IPS DF 6.9 (cell line): ENCODE measurements at regions not wholly inside any gene's neighbourhood (a gene's known extent, or its start where the extent isn't known, plus 50 kb on each side); places are given as distances from the start of the nearest gene placed in this dataset.
"Not testable (repeated sequence)": the region's sequence is repeated elsewhere in the genome, so short reads cannot be mapped to it uniquely, and the experiment has no call there.

Experiments
- DNase-seq: peaks from one replicate; pipeline ENCODE4 v3.0.0-alpha.2; 2013; ENCODE audit warnings: low read depth, low spot score
- H3K27ac ChIP-seq: one replicate; pipeline ENCODE4 v1.5.1; 2013; ENCODE audit warnings: low read length, control low read depth
- H3K27me3 ChIP-seq: 2 replicates; pipeline ENCODE4 v1.6.1; 2013; ENCODE audit warnings: mild to moderate bottlenecking, low read length; ENCODE audit not compliant: control insufficient read depth, insufficient read depth
- H3K36me3 ChIP-seq: 2 replicates; pipeline ENCODE4 v1.6.1; 2013; ENCODE audit warnings: low read length; ENCODE audit not compliant: control insufficient read depth, insufficient read depth
- H3K4me1 ChIP-seq: 2 replicates; pipeline ENCODE4 v1.6.1; 2013; ENCODE audit warnings: low read length; ENCODE audit not compliant: control insufficient read depth, insufficient read depth
- H3K4me3 ChIP-seq: 2 replicates; pipeline ENCODE4 v1.5.1; 2013; ENCODE audit warnings: mild to moderate bottlenecking, low read length
- H3K9me3 ChIP-seq: 2 replicates; pipeline ENCODE4 v1.6.1; 2013; ENCODE audit warnings: low read length, inconsistent platforms; ENCODE audit not compliant: control insufficient read depth, insufficient read depth
- WGBS: extraction: QIAGEN DNeasy Blood & Tissue Kit; methylation state at CpG from one replicate; pipeline ENCODE4 v1.1.7; 2013; ENCODE audit warnings: mixed read lengths, missing lambda C conversion rate; ENCODE audit not compliant: insufficient read length, insufficient coverage; 5-methylcytosine and 5-hydroxymethylcytosine counted together

- H3K36me3 ChIP-seq, H3K27ac ChIP-seq, H3K4me1 ChIP-seq, DNase-seq, H3K4me3 ChIP-seq, H3K9me3 ChIP-seq, H3K27me3 ChIP-seq: not testable (repeated sequence)
- no CpG with 5 or more reads among the region's 7 CpGs for WGBS
Observed at GRCh38 chr11:87784862-87785261, 390.4 kb downstream of the RAB38 start.

- H3K4me3 ChIP-seq: no peak overlapping the region
- DNase-seq: no peak
- no peak overlapping the region for H3K27ac ChIP-seq
- H3K36me3 ChIP-seq: no peaks in the 10 kb centered on the region
- no peaks in the 10 kb centered on the region for H3K27me3 ChIP-seq
- no peaks in the 10 kb centered on the region for H3K4me1 ChIP-seq
- no peaks in the 10 kb centered on the region for H3K9me3 ChIP-seq
Observed at GRCh38 chr11:87780068-87780413, 395.2 kb downstream of the RAB38 start.

- no CpG with 5 or more reads among the region's 2 CpGs for WGBS
Observed at GRCh38 chr11:87779276-87780067, 395.8 kb downstream of the RAB38 start.

GRCh38 chr11:87778357-87778756, 396.9 kb downstream of the RAB38 start:
- no peaks in the 10 kb centered on the region for H3K36me3 ChIP-seq
- DNase-seq: no peak
- H3K4me3 ChIP-seq: no peak overlapping the region
- no CpG with 5 or more reads among the region's 2 CpGs for WGBS
- H3K27me3 ChIP-seq: no peaks in the 10 kb centered on the region
- no peak overlapping the region for H3K27ac ChIP-seq
- no peaks in the 10 kb centered on the region for H3K9me3 ChIP-seq
- no peaks in the 10 kb centered on the region for H3K4me1 ChIP-seq

More at GRCh38 chr11:87779276-87780067, 395.8 kb downstream of the RAB38 start:
- no peak for DNase-seq
- Histone ChIP-seq H3K36me3 (no peaks in the 10 kb centered on the region), H3K27ac (no peak overlapping the region), H3K4me1 (no peaks in the 10 kb centered on the region), H3K9me3 (no peaks in the 10 kb centered on the region), H3K4me3 (no peak overlapping the region), H3K27me3 (no peaks in the 10 kb centered on the region)

GRCh38 chr11:87775036-87775435, 400.2 kb downstream of the RAB38 start:
- H3K36me3 ChIP-seq: no peaks in the 10 kb centered on the region
- H3K9me3 ChIP-seq: no peaks in the 10 kb centered on the region
- no CpG with 5 or more reads among the region's 1 CpG for WGBS
- DNase-seq: no peak
- H3K4me1 ChIP-seq: no peaks in the 10 kb centered on the region
- no peak overlapping the region for H3K4me3 ChIP-seq
- no peaks in the 10 kb centered on the region for H3K27me3 ChIP-seq
- no peak overlapping the region for H3K27ac ChIP-seq

- Histone ChIP-seq H3K4me3 (no peak overlapping the region), H3K27ac (no peak overlapping the region), H3K36me3 (no peaks in the 10 kb centered on the region), H3K27me3 (no peaks in the 10 kb centered on the region), H3K9me3 (no peaks in the 10 kb centered on the region), H3K4me1 (no peaks in the 10 kb centered on the region)
- WGBS: no CpG with 5 or more reads among the region's 3 CpGs
- no peak for DNase-seq
Observed at GRCh38 chr11:87769661-87770060, 405.6 kb downstream of the RAB38 start.

GRCh38 chr11:87767615-87768014, 407.6 kb downstream of the RAB38 start:
- Histone ChIP-seq H3K9me3 (no peaks in the 10 kb centered on the region), H3K4me1 (no peaks in the 10 kb centered on the region), H3K4me3 (no peak overlapping the region), H3K27ac (no peak overlapping the region), H3K36me3 (no peaks in the 10 kb centered on the region), H3K27me3 (no peaks in the 10 kb centered on the region)
- WGBS: no CpG with 5 or more reads among the region's 4 CpGs
- no peak for DNase-seq

GRCh38 chr11:87764075-87764474, 411.2 kb downstream of the RAB38 start:
- H3K36me3 ChIP-seq, H3K4me3 ChIP-seq, H3K27me3 ChIP-seq, H3K27ac ChIP-seq, H3K9me3 ChIP-seq, H3K4me1 ChIP-seq, DNase-seq: not testable (repeated sequence)
- WGBS: no CpG with 5 or more reads among the region's 9 CpGs

- H3K9me3 ChIP-seq: no peaks in the 10 kb centered on the region
- no peaks in the 10 kb centered on the region for H3K4me1 ChIP-seq
- no peak for DNase-seq
- no peak overlapping the region for H3K27ac ChIP-seq
- no peak overlapping the region for H3K4me3 ChIP-seq
- H3K36me3 ChIP-seq: no peaks in the 10 kb centered on the region
- H3K27me3 ChIP-seq: no peaks in the 10 kb centered on the region
- no CpG with 5 or more reads among the region's 1 CpG for WGBS
Observed at GRCh38 chr11:87754685-87755084, 420.6 kb downstream of the RAB38 start.

- Histone ChIP-seq H3K4me3 (no peak overlapping the region), H3K27me3 (no peaks in the 10 kb centered on the region), H3K4me1 (no peaks in the 10 kb centered on the region), H3K9me3 (no peaks in the 10 kb centered on the region), H3K27ac (no peak overlapping the region), H3K36me3 (no peaks in the 10 kb centered on the region)
- DNase-seq: no peak
- whole genome bisulfite sequencing: no CpG with 5 or more reads among the region's 2 CpGs
Observed at GRCh38 chr11:87753143-87753542, 422.1 kb downstream of the RAB38 start.

- no CpG with 5 or more reads among the region's 2 CpGs for WGBS
- H3K27me3 ChIP-seq: no peaks in the 10 kb centered on the region
- H3K27ac ChIP-seq: no peak overlapping the region
- H3K36me3 ChIP-seq: no peaks in the 10 kb centered on the region
- no peaks in the 10 kb centered on the region for H3K4me1 ChIP-seq
- no peak overlapping the region for H3K4me3 ChIP-seq
- no peaks in the 10 kb centered on the region for H3K9me3 ChIP-seq
- DNase-seq: no peak
Observed at GRCh38 chr11:87743007-87743406, 432.2 kb downstream of the RAB38 start.
